Colonic mucosa (tissue), 4 donors: ENCODE measurements at regions not wholly inside any gene's neighbourhood (a gene's known extent, or its start where the extent isn't known, plus 50 kb on each side); places are given as distances from the start of the nearest gene placed in this dataset.

Source experiments
- DNase-seq: peaks from one replicate; pipeline ENCODE4 v3.0.0-alpha.2; 2020
- H3K27ac ChIP-seq: fragments of 200-600 bp; one replicate; pipeline ENCODE4 v1.8.0; 2021
- H3K27me3 ChIP-seq: fragments of 200-600 bp; one replicate; pipeline ENCODE4 v1.8.0; 2021
- H3K36me3 ChIP-seq: fragments of 200-600 bp; one replicate; pipeline ENCODE4 v1.8.0; 2021
- H3K4me1 ChIP-seq: fragments of 200-600 bp; one replicate; pipeline ENCODE4 v1.8.0; 2021; ENCODE audit warnings: mild to moderate bottlenecking
- H3K4me3 ChIP-seq: fragments of 200-600 bp; one replicate; pipeline ENCODE4 v1.8.0; 2021
- H3K9ac ChIP-seq, 2 donors: one replicate each; pipeline ENCODE4 v1.7.0; 2013; ENCODE audit warnings: control low read depth in 2 of 2, low read depth in 2 of 2, low read length in 2 of 2
- H3K9me3 ChIP-seq: fragments of 200-600 bp; one replicate; pipeline ENCODE4 v1.8.0; 2021
- intact Hi-C: fragments of 100-400 bp; cut with DNase I; formaldehyde crosslinking; loops from one replicate; pipeline ENCODE4 v1.14.1; 2022
- TF ChIP-seq, protein P1 (sequence below): fragments of 200-600 bp; IDR thresholded peaks from one replicate; pipeline ENCODE4 v1.8.0; 2022; ENCODE audit warnings: antibody characterized with exemption, mild to moderate bottlenecking
- donor health status: healthy.
- donor health status: DM: no; HTN: no; CAD: no.
- donor health status: DM: no; HTN: no; CAD: no.

DNA sequence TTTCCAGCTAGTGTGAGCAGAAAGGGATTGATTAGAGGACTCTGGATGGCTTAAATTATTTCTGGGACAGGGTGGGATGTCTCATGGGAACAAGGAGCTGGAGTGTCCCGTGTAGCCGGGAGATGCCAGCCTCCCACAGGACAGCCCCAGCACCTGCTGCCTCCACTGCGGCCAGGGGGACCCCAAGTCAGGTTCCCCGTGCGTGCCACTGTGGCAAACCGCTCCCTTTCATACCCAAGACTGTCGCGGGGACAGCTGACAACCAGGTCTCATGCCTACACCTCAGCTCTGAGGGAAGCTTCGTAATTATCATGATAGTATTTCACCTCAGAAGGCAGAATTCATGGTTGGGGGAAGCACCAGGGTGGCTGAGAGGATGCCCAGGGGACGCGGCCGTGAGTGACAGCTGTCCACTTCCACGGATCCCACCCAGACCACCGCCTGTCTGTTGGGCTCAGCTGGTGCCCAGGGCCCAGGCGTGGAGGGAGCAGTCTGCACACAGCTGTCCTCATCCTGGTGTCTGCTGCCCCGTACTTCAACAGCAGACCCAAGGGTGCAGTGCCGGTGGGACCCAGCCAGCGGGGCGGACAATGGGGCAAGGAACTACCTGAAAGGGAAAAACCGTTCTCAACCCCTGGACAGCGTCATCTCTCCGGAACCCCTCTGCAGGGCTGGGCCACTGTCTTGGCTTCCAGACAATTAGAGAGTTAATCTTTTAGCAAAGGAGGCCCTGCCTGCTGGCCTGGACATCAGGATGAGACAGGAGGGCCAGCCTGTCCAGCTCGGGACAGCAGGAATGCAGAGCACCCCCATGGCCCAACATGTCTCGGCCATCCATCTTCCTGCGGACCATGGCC, 166.9 kb downstream of the OLFM1 start:
- DNase-seq: no peak
- TF ChIP-seq, protein P1, sequence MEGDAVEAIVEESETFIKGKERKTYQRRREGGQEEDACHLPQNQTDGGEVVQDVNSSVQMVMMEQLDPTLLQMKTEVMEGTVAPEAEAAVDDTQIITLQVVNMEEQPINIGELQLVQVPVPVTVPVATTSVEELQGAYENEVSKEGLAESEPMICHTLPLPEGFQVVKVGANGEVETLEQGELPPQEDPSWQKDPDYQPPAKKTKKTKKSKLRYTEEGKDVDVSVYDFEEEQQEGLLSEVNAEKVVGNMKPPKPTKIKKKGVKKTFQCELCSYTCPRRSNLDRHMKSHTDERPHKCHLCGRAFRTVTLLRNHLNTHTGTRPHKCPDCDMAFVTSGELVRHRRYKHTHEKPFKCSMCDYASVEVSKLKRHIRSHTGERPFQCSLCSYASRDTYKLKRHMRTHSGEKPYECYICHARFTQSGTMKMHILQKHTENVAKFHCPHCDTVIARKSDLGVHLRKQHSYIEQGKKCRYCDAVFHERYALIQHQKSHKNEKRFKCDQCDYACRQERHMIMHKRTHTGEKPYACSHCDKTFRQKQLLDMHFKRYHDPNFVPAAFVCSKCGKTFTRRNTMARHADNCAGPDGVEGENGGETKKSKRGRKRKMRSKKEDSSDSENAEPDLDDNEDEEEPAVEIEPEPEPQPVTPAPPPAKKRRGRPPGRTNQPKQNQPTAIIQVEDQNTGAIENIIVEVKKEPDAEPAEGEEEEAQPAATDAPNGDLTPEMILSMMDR: no peak
- Histone ChIP-seq H3K27me3 (no peaks in the 10 kb centered on the region), H3K4me3 (no peak overlapping the region), H3K36me3 (no peaks in the 10 kb centered on the region), H3K9ac (no peak overlapping the region), H3K27ac (no peak overlapping the region), H3K9me3 (no peaks in the 10 kb centered on the region), H3K4me1 (no peaks in the 10 kb centered on the region)
- intact Hi-C loops: no loop called here

DNA sequence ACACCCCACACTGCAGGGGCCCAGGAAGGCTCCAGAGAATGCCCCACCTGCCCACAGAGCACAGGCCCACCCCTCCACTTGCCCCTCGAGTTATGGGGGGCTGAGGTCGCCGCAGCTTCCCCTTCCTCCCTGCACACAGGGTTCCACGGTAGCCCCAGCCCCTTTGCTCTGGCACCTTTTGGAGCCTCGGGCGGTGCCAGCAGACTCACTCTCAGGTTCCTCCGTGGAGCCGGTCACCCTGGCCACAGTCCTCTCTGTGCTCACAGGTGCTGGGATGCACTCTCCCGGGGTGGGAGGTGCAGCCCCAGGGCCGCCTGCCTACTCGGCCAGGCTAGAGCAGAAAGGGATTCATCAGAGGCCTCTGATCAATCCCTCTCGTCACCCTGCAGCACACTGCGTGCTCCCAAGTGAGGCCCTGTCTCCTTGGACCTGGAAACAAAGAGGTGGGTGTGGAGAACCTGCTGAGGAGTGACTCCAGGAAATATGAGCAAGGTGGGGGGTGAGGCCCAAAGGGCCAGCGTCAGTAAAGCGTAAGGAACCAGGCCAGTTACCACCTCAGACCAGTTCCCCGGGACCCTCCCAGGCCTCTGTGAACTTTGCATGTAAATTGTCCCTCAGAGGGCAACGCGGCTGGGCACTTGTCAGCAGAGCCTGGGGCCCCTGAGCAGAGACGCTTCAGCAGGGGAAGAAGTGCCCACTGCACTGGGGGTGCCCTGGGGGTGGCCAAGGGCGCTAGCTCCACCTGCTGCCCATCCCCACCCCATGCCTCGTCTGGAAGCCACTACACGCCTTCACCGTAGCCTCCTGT, 167.8 kb downstream of the OLFM1 start:
- Histone ChIP-seq H3K27me3 (no peaks in the 10 kb centered on the region), H3K9me3 (no peaks in the 10 kb centered on the region), H3K27ac (no peak overlapping the region), H3K36me3 (no peaks in the 10 kb centered on the region), H3K4me3 (no peak overlapping the region), H3K9ac (no peak overlapping the region), H3K4me1 (no peaks in the 10 kb centered on the region)
- no peak for DNase-seq
- TF ChIP-seq, protein P1: no peak
- intact Hi-C loops: no loop called here

DNA sequence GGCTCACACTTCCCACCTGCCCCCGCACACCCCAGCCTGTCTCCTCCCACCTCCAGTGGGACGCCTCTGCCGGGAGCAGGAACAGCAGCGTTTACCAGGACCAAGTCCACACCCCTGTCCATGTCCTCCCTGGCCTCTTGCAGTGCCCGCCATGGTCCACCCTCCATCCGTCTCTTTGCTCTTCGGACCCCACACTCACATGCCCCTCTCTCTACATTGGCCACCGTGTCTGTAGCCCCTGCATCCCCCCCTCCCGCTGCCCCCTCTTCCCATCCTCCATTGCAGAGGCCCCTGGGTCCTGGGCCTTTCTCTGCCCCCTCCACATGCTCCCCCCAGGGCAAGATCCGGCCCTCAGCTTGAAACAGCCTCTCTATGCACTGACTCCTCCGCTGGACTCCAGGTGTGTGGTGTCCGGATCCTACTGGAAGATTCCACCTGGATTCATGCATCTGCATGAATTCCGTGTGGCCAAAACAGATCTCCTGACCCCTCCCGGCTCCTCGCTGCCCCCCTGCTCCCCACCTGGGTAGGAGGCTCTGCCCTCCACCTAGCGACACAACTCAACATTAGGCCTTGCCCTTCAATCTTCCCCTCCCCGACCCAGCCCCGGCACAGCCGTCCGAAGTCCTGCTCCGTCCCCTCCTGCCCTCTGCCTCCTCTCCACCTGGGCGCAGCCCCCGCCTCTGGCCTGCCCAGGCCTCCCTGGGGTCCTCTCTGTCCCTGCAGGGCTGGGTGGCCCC, 168.5 kb downstream of the OLFM1 start:
- no peaks in the 10 kb centered on the region for H3K36me3 ChIP-seq
- no peak overlapping the region for H3K27ac ChIP-seq
- no peak overlapping the region for H3K9ac ChIP-seq
- H3K27me3 ChIP-seq: no peaks in the 10 kb centered on the region
- H3K4me3 ChIP-seq: no peak overlapping the region
- H3K9me3 ChIP-seq: no peaks in the 10 kb centered on the region
- DNase-seq: no peak
- H3K4me1 ChIP-seq: no peaks in the 10 kb centered on the region
- TF ChIP-seq, protein P1: no peak
- intact Hi-C loops: no loop called here

DNA sequence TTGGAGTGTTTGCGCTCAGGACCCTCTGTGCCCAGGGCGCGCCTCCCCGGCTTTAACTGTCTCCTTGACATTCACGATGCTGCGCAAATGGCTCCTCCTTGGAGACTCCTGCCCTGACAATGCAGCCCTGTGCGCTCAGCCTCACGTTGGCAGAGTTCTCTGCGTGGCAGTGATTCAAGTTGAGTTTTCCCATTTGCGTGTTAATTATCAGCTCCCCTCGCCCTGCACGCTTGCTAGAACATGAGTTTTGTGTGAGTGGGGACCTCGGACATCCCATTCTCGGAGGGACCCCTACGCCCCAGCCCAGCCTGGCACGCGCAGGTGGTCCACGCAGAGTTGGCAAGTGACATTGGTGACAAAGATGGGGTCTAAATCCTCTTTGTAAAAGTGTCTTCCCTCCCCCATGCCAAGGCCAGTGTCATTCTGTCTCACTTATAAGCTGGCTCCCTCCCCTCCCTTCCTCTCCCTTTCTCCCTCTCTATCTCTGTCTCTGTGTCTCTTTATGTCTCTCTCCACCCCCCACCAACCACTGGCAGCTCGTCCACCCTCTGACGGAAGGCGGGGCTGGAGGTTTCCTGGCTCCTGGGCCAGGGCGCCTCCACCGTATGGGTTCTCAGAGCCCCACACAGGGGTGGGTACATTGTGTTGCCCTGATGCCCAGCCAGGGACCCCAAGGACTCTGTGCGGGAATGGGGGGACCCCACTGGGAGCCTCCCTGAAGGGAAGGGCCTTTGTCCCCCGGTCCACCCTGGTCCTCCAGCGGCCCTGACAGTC, 169.3 kb downstream of the OLFM1 start:
- TF ChIP-seq, protein P1: no peak
- Histone ChIP-seq H3K4me1 (no peaks in the 10 kb centered on the region), H3K4me3 (no peak overlapping the region), H3K9ac (no peak overlapping the region), H3K27me3 (no peaks in the 10 kb centered on the region), H3K27ac (no peak overlapping the region), H3K9me3 (no peaks in the 10 kb centered on the region), H3K36me3 (no peaks in the 10 kb centered on the region)
- intact Hi-C loops: no loop called here
- no peak for DNase-seq

DNA sequence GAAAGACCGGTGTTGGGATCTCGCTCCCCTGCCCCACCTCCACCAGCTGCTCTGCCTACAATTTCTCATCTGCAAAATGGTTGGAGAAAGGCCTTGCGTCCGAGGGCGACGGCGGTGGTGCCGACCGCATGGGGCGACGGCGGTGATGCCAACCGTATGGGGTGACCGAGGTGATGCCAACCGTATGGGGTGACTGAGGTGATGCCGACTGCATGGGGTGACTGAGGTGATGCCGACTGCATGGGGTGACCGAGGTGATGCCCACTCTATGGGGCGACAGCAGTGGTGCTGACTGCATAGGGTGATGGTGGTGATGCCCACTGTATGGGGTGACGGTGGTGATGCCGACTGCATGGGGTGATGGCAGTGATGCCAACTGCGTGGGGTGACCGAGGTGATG, 171.0 kb downstream of the OLFM1 start:
- TF ChIP-seq, protein P1: no peak
- Histone ChIP-seq H3K4me3 (no peak overlapping the region), H3K9me3 (no peaks in the 10 kb centered on the region), H3K27me3 (no peaks in the 10 kb centered on the region), H3K9ac (no peak overlapping the region), H3K4me1 (no peaks in the 10 kb centered on the region), H3K27ac (no peak overlapping the region), H3K36me3 (no peaks in the 10 kb centered on the region)
- intact Hi-C loops: no loop called here
- no peak for DNase-seq
